Activated naive CD8-positive, alpha-beta T cell treated with anti-CD3 and anti-CD28 coated beads, Interleukin-2, amount 50 U/mL, for 16 hours (primary cell): ENCODE measurements at regions not wholly inside any gene's neighbourhood (a gene's known extent, or its start where the extent isn't known, plus 50 kb on each side); places are given as distances from the start of the nearest gene placed in this dataset.
"Not testable (repeated sequence)": the region's sequence is repeated elsewhere in the genome, so short reads cannot be mapped to it uniquely, and the experiment has no call there.

Experiments used
- DNase-seq: peaks from one replicate; pipeline ENCODE4 v3.0.0-alpha.2; 2020; ENCODE audit warnings: low read depth, low spot score

DNA sequence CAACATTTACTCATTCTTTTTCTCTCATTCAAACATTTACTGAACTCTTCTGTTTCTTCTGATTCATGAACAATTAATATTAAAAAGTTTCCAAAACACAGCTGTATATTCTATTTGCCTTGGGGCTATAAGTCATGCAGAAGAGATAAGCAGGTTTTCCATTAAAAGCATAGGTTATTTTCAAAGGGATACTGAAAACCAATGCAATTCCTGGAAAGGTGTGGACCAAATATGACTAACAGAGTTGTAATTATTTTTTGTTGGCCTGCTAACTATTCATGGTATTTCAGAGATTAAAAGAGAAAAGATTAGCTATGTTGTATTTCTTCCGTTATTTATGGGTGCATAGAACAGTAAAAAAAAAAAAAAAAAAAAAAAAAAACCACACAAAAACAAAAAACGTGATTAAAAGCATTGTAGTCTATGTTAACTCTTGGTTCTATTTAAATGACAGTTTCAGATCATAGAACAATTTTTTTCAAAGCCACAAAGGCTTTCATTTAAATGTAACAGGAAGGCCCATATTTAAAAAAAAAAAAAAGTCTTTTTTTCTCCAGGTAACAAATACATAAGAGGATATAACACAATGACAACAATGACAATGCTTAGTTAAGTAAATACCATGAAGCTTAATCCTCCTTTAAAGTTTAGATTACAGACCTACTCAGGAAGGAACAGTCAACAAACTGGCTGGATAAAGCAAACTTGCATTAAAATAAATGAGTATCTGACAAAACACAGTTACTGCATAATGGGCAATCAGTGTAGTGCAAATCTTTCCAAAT is 1042.9 kb downstream of the GATA3 start:
- no peak for DNase-seq

DNA sequence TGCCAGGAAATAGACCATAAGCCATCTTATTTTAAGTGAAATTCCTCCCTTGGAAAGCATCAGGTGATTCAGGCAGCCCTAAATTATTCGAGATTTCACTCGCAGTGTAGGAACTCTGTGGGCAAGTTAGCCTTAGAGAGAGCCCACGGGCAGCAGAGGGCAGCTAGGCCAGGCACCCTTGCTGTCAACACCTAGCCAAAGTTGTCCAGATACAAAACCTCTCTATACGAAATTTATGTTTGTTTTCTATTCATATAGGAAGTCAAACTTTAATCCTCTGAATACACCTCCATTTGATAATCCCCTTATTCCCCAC is 1043.5 kb downstream of the GATA3 start:
- no peak for DNase-seq

- DNase-seq: no peak
Observed at GRCh38 chr10:9102026-9102425, 1047.5 kb downstream of the GATA3 start.

- no peak for DNase-seq
Observed at GRCh38 chr10:9103301-9103700, 1048.8 kb downstream of the GATA3 start.

DNA sequence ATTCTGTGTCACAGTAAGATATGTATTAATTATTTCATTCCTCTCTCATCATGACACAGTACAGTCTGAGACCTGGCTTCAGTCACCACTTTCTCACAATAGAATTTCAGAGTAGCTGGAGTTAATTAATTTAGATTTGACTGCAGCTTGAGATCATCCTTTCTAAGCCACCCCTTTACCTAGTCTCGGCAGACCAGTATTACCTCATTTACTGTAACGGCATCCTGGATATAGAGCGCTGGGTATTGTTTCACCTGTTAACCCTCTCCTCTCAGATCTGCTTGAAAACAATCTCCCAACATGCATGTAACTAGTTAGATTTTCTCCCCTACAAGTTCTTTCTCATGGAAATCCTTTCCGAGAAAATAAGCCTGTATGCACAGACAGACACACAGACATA is 1057.5 kb downstream of the GATA3 start:
- DNase-seq: no peak

- DNase-seq: no peak
Observed at GRCh38 chr10:9126728-9127127, 1072.2 kb downstream of the GATA3 start.

- DNase-seq: no peak
Observed at GRCh38 chr10:9137368-9137767, 1082.9 kb downstream of the GATA3 start.

DNA sequence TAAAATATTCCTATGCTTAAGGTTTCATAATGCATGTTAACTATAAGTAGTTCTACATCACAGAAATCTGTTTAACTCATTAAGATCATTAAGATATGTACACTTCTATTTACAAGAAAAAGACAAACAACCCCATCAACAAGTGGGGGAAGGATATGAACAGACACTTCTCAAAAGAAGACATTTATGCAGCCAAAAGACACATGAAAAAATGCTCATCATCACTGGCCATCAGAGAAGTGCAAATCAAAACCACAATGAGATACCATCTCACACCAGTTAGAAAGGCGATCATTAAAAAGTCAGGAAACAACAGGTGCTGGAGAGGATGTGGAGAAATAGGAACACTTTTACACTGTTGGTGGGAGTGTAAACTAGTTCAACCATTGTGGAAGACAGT is 1084.3 kb downstream of the GATA3 start:
- DNase-seq: not testable (repeated sequence)

- no peak for DNase-seq
Observed at GRCh38 chr10:9140373-9140772, 1085.9 kb downstream of the GATA3 start.

DNA sequence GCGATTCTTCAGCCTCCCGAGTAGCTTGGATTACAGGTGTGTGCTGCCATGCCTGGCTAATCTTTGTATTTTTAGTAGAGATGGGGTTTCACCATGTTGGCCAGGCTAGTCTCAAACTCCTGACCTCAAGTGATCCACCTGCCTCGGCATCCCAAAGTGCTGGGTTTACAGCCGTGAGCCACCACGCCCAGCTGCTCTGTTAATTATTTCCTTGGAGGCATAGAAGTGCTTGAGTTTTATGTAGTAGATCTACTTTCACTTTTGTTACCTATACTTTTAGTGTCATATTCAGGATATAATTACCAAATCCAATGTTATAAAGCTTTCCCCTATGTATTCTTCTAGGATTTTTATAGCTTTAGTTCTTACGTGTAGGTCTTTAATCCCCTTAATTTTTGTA is 1093.0 kb downstream of the GATA3 start:
- no peak for DNase-seq

- DNase-seq: no peak
Observed at GRCh38 chr10:9149134-9149533, 1094.6 kb downstream of the GATA3 start.

GRCh38 chr10:9153057-9153456 is 1098.6 kb downstream of the GATA3 start:
- not testable (repeated sequence) for DNase-seq

- DNase-seq: no peak
Observed at GRCh38 chr10:9157656-9158055, 1103.2 kb downstream of the GATA3 start.

- DNase-seq: no peak
Observed at GRCh38 chr10:9158675-9159074, 1104.2 kb downstream of the GATA3 start.

DNA sequence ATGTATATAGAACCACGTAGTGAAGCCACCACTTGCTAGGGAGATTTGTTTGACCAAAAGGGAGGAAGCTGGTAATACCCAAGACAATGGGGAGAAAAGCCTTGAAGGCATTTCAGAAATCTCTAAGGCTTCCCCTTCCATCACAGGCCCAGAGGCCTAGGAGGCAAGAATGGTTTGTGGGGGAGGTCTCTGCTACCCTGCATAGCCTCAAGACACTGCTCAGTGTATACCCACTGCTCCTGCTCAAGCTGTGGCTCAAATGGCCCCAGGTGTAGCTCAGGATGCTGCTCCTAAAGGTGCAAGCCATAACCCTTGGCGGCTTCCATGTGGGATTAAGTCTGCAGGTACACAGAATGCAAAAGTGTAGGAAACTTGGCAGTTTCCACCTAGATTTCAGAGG is 1105.8 kb downstream of the GATA3 start:
- no peak for DNase-seq

- DNase-seq: no peak
Observed at GRCh38 chr10:9163699-9164098, 1109.2 kb downstream of the GATA3 start.

GRCh38 chr10:9166770-9167169 is 1112.3 kb downstream of the GATA3 start:
- DNase-seq: no peak

- no peak for DNase-seq
Observed at GRCh38 chr10:9172276-9172675, 1117.8 kb downstream of the GATA3 start.

GRCh38 chr10:9175200-9175599 is 1120.7 kb downstream of the GATA3 start:
- DNase-seq: no peak

DNA sequence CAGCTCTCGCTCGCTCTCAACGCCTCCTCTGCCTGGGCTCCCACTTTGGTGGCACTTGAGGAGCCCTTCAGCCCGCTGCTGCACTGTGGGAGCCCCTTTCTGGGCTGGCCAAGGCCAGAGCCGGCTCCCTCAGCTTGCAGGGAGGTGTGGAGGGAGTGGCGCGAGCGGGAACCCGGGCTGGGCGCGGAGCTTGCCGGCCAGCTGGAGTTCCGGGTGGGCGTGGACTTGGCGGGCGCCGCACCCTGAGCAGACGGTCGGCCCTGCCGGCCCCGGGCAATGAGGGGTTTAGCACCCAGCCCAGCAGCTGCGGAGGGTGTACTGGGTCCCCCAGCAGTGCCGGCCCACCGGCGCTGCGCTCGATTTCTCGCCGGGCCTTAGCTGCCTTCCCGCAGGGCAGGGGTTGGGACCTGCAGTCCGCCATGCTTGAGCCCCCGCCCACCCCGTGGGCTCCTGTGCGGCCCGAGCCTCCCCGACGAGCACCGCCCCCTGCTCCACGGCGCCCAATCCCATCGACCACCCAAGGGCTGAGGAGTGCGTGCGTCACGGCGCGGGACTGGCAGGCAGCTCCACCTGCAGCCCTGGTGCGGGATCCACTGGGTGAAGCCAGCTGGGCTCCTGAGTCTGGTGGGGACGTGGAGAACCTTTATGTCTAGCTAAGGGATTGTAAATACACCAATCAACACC is 1128.9 kb downstream of the GATA3 start:
- DNase-seq: not testable (repeated sequence)

GRCh38 chr10:9188022-9188810 is 1133.7 kb downstream of the GATA3 start:
- no peak for DNase-seq

DNA sequence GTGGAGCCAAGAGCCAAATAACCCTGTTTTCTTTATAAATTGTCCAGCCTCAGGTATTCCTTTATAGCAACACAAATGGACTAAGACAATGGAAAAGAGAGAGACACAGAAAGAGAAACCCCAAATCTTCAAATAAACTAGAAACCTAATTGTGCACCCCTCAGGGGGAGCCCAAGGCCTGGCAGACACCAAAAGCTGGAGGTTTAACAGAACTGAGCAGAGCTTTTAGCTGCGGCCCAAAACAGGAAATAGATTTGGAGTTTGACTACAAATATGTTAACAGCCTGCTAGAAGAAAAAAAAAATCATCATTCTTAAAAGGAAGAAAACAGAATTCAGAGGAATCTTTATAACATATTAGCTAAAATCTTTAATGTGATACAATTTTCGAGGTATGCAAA is 1135.0 kb downstream of the GATA3 start:
- no peak for DNase-seq

DNA sequence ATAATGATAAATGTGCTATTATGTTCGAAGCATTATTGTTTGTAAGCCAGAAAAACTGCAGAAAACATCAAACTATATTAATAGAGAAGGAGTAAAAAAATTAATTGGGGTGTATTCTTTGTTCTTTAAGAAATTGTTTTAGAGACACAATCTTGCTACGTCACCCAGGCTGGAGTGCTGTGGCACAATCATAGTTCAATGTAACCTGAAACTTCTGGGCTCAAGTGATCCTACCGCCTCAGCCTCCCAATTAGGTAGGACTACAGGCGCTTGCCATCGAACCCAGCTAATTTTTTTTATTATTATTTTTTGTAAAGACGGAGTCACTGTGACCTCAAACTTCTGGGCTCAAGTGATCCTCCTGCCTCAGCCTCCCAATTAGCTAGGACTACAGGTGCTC is 1138.6 kb downstream of the GATA3 start:
- no peak for DNase-seq
